ENCODE measurements at regions not wholly inside any gene's neighbourhood (a gene's known extent, or its start where the extent isn't known, plus 50 kb on each side); places are given as distances from the start of the nearest gene placed in this dataset.

GRCh38 chr1:193919827-193920226 is 733.4 kb upstream of the B3GALT2 start:
- Mint-ChIP-seq H3K27me3 (no peaks in the 10 kb centered on the region), H3K9me3 (peaks cover 3% of the 10 kb centered on the region), H3K27ac (no peak overlapping the region), H3K4me3 (no peak overlapping the region), H3K4me1 (no peaks in the 10 kb centered on the region), H3K36me3 (ENCODE audit: low read depth) (no peaks in the 10 kb centered on the region)
- no peak for TF ChIP-seq CTCF (IDR thresholded peaks at IDR 0.05)
- POLR2A ChIA-PET: no interaction called here
- no peak for ATAC-seq (ENCODE audit: low read depth)
- no peak for DNase-seq
- intact Hi-C loops (cut with micrococcal nuclease): no loop called here
- CTCF ChIA-PET: no interaction called here

GRCh38 chr1:193916452-193916851 is 730.0 kb upstream of the B3GALT2 start:
- intact Hi-C loops (cut with micrococcal nuclease): no loop called here
- no peak for DNase-seq
- Mint-ChIP-seq H3K4me1 (no peaks in the 10 kb centered on the region), H3K36me3 (ENCODE audit: low read depth) (no peaks in the 10 kb centered on the region), H3K4me3 (no peak overlapping the region), H3K9me3 (no peaks in the 10 kb centered on the region), H3K27ac (no peak overlapping the region), H3K27me3 (no peaks in the 10 kb centered on the region)
- POLR2A ChIA-PET: no interaction called here
- no peak for TF ChIP-seq CTCF (IDR thresholded peaks at IDR 0.05)
- CTCF ChIA-PET: no interaction called here
- no peak for ATAC-seq (ENCODE audit: low read depth)

GRCh38 chr1:193914871-193915270 is 728.5 kb upstream of the B3GALT2 start:
- ChIA-PET CTCF (no interaction called here), POLR2A (no interaction called here)
- Mint-ChIP-seq H3K9me3 (no peaks in the 10 kb centered on the region), H3K4me1 (no peaks in the 10 kb centered on the region), H3K27me3 (peaks cover 2% of the 10 kb centered on the region), H3K4me3 (no peak overlapping the region), H3K27ac (no peak overlapping the region), H3K36me3 (ENCODE audit: low read depth) (no peaks in the 10 kb centered on the region)
- no peak for DNase-seq
- ATAC-seq (ENCODE audit: low read depth): no peak
- no peak for TF ChIP-seq CTCF (IDR thresholded peaks at IDR 0.05)
- intact Hi-C loops (cut with micrococcal nuclease): no loop called here

GRCh38 chr1:193909406-193910082 is 723.1 kb upstream of the B3GALT2 start:
- ATAC-seq (ENCODE audit: low read depth) (no peak), DNase-seq (no peak)
- TF ChIP-seq CTCF (IDR thresholded peaks at IDR 0.05): no peak
- ChIA-PET CTCF (no interaction called here), POLR2A (no interaction called here)
- intact Hi-C loops (cut with micrococcal nuclease): no loop called here
- no peaks in the 10 kb centered on the region for H3K9me3 Mint-ChIP-seq
- no peak overlapping the region for H3K27ac Mint-ChIP-seq
- no peaks in the 10 kb centered on the region for H3K4me1 Mint-ChIP-seq
- H3K36me3 Mint-ChIP-seq (ENCODE audit: low read depth): no peaks in the 10 kb centered on the region
- H3K27me3 Mint-ChIP-seq: peaks cover 2% of the 10 kb centered on the region
- no peak overlapping the region for H3K4me3 Mint-ChIP-seq

- H3K27me3 Mint-ChIP-seq: no peaks in the 10 kb centered on the region
- no peaks in the 10 kb centered on the region for H3K36me3 Mint-ChIP-seq (ENCODE audit: low read depth)
- no peak for ATAC-seq (ENCODE audit: low read depth)
- no peak for TF ChIP-seq CTCF (IDR thresholded peaks at IDR 0.05)
- no peaks in the 10 kb centered on the region for H3K4me1 Mint-ChIP-seq
- no peaks in the 10 kb centered on the region for H3K9me3 Mint-ChIP-seq
- no peak overlapping the region for H3K27ac Mint-ChIP-seq
- POLR2A ChIA-PET: no interaction called here
- CTCF ChIA-PET: no interaction called here
- intact Hi-C loops (cut with micrococcal nuclease): no loop called here
- H3K4me3 Mint-ChIP-seq: no peak overlapping the region
- no peak for DNase-seq
Observed at GRCh38 chr1:193905288-193906085, 719.1 kb upstream of the B3GALT2 start.
